NCI-H1092 treated with DMSO at 0.1 percent for 48 hours (cell line): ENCODE measurements at regions not wholly inside any gene's neighbourhood (a gene's known extent, or its start where the extent isn't known, plus 50 kb on each side); places are given as distances from the start of the nearest gene placed in this dataset.
"Not testable (repeated sequence)": the region's sequence is repeated elsewhere in the genome, so short reads cannot be mapped to it uniquely, and the experiment has no call there.

Experiments used
- DNase-seq: peaks from one replicate; lab custom pipeline; 2025; lab: John Stamatoyannopoulos, UW

- no peak for DNase-seq
Observed at GRCh38 chr2:176574484-176575236, 305.4 kb downstream of the MTX2 start.

DNA sequence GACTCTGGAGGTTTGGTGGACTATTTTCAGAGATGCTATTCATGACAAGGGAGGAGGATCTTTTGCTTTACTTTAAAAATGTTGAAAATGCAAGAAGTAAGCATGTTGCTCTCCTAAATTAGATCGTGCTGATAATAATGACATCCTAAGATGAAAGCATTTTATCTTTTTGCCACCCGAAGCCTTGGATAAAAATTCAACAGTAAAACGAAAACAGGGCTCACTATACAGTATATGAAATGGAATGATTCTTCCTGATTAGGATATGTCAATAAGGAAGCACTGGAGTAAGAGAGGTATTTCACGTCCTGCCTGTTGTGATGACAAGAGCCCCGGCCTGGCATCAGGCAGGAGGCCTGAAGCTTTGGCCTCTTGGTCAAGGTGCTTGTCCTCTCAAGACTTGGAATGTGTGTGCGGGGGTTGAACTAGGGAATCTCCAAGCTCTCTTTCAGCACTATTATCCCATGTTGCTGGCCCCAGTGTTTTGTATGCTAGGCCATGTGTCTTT is 306.0 kb downstream of the MTX2 start:
- DNase-seq = no peak

GRCh38 chr2:176577054-176577453 is 307.8 kb downstream of the MTX2 start:
- DNase-seq = no peak

- DNase-seq = not testable (repeated sequence)
Observed at GRCh38 chr2:176578292-176578691, 309.1 kb downstream of the MTX2 start.

GRCh38 chr2:176579608-176580007 is 310.4 kb downstream of the MTX2 start:
- DNase-seq = no peak

- DNase-seq = no peak
Observed at GRCh38 chr2:176581557-176582165, 312.4 kb downstream of the MTX2 start.

GRCh38 chr2:176582176-176582575 is 312.9 kb downstream of the MTX2 start:
- no peak for DNase-seq

DNA sequence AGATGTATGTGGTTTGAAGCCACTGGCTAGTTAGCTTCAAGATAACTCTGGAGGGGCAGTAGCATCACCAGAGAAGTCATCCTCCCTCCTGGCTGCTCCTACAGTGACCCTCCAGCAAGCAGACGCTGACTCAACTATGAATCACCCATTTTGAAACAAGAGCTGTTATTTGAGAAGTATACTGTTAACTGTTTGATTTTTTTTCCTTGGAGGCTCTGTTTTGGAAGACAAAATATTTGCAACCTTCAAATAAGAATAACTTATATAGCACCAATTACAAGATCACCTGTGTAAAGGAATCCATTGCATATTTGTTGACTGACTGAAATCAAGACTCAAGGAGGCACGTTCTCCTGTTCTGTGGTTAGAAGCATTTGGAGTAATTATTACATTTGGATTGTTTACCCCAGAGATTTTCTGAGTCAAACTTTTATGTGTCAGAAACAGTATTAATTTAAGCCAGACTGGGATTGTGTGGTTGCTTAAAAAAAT is 313.8 kb downstream of the MTX2 start:
- no peak for DNase-seq

GRCh38 chr2:176583607-176584006 is 314.4 kb downstream of the MTX2 start:
- DNase-seq = no peak

GRCh38 chr2:176584333-176584732 is 315.1 kb downstream of the MTX2 start:
- no peak for DNase-seq

- no peak for DNase-seq
Observed at GRCh38 chr2:176585291-176585690, 316.0 kb downstream of the MTX2 start.

DNA sequence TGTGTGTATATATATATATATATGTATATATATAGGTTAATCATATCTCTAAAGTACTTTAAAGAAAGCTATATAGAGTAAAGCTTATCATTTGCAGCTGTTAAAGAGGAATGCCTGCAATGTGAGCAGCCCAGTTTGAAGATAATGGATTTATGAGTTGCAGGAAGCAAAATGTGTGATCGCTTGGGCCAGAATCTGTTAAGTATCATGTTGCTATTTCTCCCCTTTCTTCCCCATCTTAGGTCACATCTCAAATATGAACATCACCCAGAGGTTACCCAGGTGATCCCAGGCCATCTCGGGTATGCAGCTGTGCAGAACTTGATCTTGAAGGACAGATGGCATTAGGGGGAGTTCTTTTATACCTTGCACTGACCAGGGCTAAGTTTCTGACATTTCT is 316.5 kb downstream of the MTX2 start:
- DNase-seq = no peak

- DNase-seq = no peak
Observed at GRCh38 chr2:176589287-176589686, 320.0 kb downstream of the MTX2 start.

DNA sequence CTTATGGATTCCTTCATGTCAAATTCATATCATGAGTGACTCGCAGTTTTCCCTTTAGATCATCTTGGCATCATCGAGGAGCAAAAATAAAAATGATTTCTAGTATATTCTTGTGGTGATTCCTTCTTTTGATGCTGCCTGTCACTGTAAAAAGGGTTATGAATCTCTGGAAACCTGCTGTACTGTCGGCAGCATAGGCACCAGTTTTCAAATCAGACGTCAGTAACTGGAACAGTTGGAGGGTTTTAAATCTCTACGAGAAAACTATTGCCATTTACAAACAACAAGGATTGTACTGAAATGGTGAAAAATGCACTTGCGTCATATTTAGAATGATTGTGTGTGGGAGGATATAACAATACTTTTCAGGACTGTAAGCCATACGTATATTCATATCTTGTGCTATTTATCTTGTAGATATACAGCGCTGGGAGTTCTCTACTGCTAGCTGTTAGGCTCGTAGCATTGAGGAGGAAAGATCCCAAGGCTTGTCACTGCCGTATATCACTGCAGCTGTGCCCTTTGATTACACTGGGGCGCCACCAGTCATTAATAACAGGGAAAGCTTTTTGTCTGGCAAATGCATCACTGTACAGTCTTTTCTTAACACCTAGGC is 320.7 kb downstream of the MTX2 start:
- no peak for DNase-seq

DNA sequence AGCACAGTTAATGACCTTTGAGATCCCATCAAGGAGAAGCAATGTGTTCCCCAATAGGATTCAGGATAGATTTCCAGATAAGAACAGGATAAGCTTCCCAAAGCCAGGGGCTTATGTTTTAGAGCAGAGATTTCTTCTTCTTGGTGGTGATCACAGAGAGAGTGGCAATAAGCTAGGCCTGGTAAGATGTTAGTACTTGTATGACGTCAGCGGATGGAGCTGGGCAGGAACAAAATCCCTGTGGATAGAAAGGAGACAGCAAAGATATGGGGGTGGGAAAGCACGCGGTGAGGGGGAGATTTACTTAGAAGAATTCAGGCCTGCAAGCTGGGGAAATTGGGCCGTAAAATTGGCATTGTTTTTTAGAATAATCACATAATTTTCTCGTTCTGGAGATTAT is 323.0 kb downstream of the MTX2 start:
- DNase-seq = no peak

- DNase-seq = no peak
Observed at GRCh38 chr2:176595986-176596385, 326.7 kb downstream of the MTX2 start.

DNA sequence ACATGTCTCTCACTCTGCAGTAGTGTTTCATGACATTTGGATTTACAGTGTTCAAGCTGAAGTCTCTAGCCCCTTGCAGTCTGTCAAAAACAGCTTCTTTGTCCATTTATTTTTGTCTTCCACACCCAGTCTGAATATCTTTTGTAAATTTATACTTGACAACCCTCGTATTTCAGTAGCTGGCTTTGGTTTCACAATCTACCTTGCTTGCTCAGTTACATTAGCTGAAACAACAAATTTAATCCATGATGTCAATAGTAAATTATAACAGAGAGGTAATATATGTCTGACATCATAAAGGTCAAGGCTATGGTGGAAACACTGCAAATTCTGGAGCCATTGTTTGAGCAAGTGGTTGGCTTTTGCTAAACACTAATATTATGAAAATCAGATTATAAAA is 328.7 kb downstream of the MTX2 start:
- no peak for DNase-seq

DNA sequence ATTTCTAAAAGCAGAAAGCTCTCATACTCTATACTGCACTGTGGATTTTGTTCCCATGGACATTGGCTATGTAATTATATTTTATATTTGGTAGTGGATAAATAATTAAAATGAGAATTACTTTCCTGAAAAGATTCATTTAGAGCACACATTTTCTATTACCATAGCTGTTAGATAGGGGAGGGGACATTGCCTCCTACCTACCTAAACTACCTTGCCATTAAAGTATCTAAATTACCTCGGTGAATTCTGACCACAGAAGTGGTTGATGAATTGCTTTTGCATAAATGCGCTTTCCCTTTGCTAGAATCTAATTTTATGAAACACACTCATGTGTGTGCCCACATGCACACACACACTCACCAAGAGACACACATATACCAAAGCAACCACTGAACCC is 329.1 kb downstream of the MTX2 start:
- DNase-seq = no peak

GRCh38 chr2:176599796-176600485 is 330.7 kb downstream of the MTX2 start:
- no peak for DNase-seq

DNA sequence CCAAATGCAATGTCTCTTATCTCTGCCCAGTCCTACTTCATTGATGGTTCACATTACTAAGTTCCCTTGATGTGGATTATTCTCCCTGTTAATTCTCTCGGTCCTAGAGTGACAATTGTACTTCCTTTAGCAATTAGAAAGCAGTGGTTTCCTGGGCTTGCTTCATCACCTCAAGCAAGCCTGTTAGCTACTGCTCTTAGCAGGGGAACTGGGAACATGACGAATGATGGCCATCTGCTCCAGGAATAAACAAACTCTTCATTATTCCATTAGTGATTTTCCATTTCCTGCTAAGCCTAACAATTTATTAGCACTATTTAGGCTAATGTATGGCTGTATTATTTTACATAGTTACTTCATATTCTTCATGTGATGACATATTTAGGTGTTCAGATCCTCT is 331.8 kb downstream of the MTX2 start:
- no peak for DNase-seq

GRCh38 chr2:176612036-176612435 is 342.8 kb downstream of the MTX2 start:
- no peak for DNase-seq

- no peak for DNase-seq
Observed at GRCh38 chr2:176612736-176613135, 343.5 kb downstream of the MTX2 start.
